H1 (cell line): ENCODE measurements at regions not wholly inside any gene's neighbourhood (a gene's known extent, or its start where the extent isn't known, plus 50 kb on each side); places are given as distances from the start of the nearest gene placed in this dataset.

Source experiments
- CTCF ChIA-PET: fragments of 300-600 bp; sonication (Branson Sonifier 250); formaldehyde crosslinking; loops from one replicate; lab custom pipeline; 2021; ENCODE audit not compliant: partially characterized antibody; lab: Charles Lee
- POLR2A ChIA-PET: fragments of 300-600 bp; sonication (Branson Sonifier 250); formaldehyde crosslinking; loops from one replicate; lab custom pipeline; 2021; ENCODE audit warnings: inconsistent platforms; ENCODE audit not compliant: partially characterized antibody; lab: Charles Lee
- DNase-seq, 2 experiments: peaks; one replicate each; pipeline versions ENCODE4 v3.0.0 to v3.0.0-alpha.2; 2010 to 2022; ENCODE audit warnings: low spot score in 2 of 2, low read depth in 1 of 2, mixed read lengths in 1 of 2
- FAIRE-seq: peaks from 2 replicates; lab custom pipeline; 2011; peaks lifted over from hg19 to GRCh38; lab: Jason Lieb, UNC
- H2AFZ ChIP-seq: 2 replicates; pipeline ENCODE4 v1.8.1; 2012; ENCODE audit warnings: low read length, inconsistent platforms
- H2AK5ac ChIP-seq: 2 replicates; pipeline ENCODE4 v1.6.1; 2013; ENCODE audit warnings: low read depth, low read length
- H2BK120ac ChIP-seq: replicated peaks from 2 replicates; pipeline ENCODE3; 2013; ENCODE audit warnings: low read depth, low read length, inconsistent platforms
- H2BK12ac ChIP-seq: 2 replicates; pipeline ENCODE4 v1.6.1; 2013; ENCODE audit warnings: low read depth, low read length
- H2BK15ac ChIP-seq: 2 replicates; pipeline ENCODE4 v1.6.1; 2013; ENCODE audit warnings: low read length
- H2BK20ac ChIP-seq: 2 replicates; pipeline ENCODE4 v1.6.1; 2013; ENCODE audit warnings: low read length
- H2BK5ac ChIP-seq: 2 replicates; pipeline ENCODE4 v1.6.1; 2013; ENCODE audit warnings: low read depth, low read length
- H3K14ac ChIP-seq: 2 replicates; pipeline ENCODE4 v1.6.1; 2013; ENCODE audit warnings: inconsistent platforms; ENCODE audit not compliant: insufficient read length
- H3K18ac ChIP-seq: 2 replicates; pipeline ENCODE4 v1.6.1; 2013; ENCODE audit warnings: low read length; ENCODE audit errors: extremely low read depth
- H3K23ac ChIP-seq: 2 replicates; pipeline ENCODE4 v1.6.1; 2013; ENCODE audit warnings: inconsistent platforms; ENCODE audit not compliant: insufficient read length
- H3K23me2 ChIP-seq: 2 replicates; pipeline ENCODE4 v1.6.1; 2013; ENCODE audit warnings: low read depth, low read length
- H3K27ac ChIP-seq: 2 replicates; pipeline ENCODE4 v1.6.1; 2011; ENCODE audit warnings: low read depth, low read length, inconsistent platforms
- H3K27me3 ChIP-seq, 4 experiments: replicated peaks in 1 of 4; 1 replicate in 1 of 4; 2 replicates in 3 of 4; pipeline versions ENCODE4 v1.6.1 to v1.8.1; 2011 to 2013; ENCODE audit warnings: low read length in 3 of 4, mild to moderate bottlenecking in 3 of 4, inconsistent platforms in 2 of 4, mixed read lengths in 2 of 4, moderate library complexity in 1 of 4; ENCODE audit not compliant: control insufficient read depth in 3 of 4, insufficient read depth in 3 of 4; ENCODE audit errors: extremely low read depth in 1 of 4
- H3K36me3 ChIP-seq, 4 experiments: 2 replicates each; pipeline versions ENCODE4 v1.6.1 to v1.8.1; 2011 to 2013; ENCODE audit warnings: mild to moderate bottlenecking in 4 of 4, low read length in 3 of 4, moderate library complexity in 2 of 4, control low read depth in 1 of 4, inconsistent platforms in 1 of 4; ENCODE audit not compliant: insufficient read depth in 4 of 4, control insufficient read depth in 2 of 4
- H3K4ac ChIP-seq: replicated peaks from 2 replicates; pipeline ENCODE3; 2013; ENCODE audit warnings: low read length, low read depth, mixed read lengths, inconsistent platforms; ENCODE audit not compliant: insufficient read length
- H3K4me1 ChIP-seq, 4 experiments: replicated peaks in 1 of 4; 1 replicate in 1 of 4; 2 replicates in 3 of 4; pipeline versions ENCODE4 v1.6.1 to v1.8.1; 2011 to 2013; ENCODE audit warnings: low read length in 3 of 4, inconsistent platforms in 2 of 4, mixed read lengths in 1 of 4; ENCODE audit not compliant: insufficient read depth in 4 of 4, control insufficient read depth in 3 of 4
- H3K4me2 ChIP-seq, 2 experiments: 2 replicates each; pipeline versions ENCODE4 v1.6.1 to v1.8.1; 2011 to 2013; ENCODE audit warnings: low read depth in 2 of 2, low read length in 2 of 2, control low read depth in 1 of 2, inconsistent platforms in 1 of 2, mild to moderate bottlenecking in 1 of 2; ENCODE audit not compliant: insufficient read depth in 1 of 2
- H3K4me3 ChIP-seq, 4 experiments: fragments of 200-600, 300-600 bp in 1 of 4; sonication (generic), shearing (Covaris generic), sonication (Bioruptor Twin) in 1 of 4; 2 replicates each; pipeline versions ENCODE4 v1.5.1 to v1.8.1; 2011 to 2016; ENCODE audit warnings: low read length in 4 of 4, low read depth in 3 of 4, control low read depth in 2 of 4, inconsistent platforms in 2 of 4, mild to moderate bottlenecking in 2 of 4, mixed read lengths in 1 of 4, moderate library complexity in 1 of 4; ENCODE audit not compliant: insufficient read depth in 2 of 4; ENCODE audit errors: extremely low read depth in 1 of 4
- H3K56ac ChIP-seq: replicated peaks from 2 replicates; pipeline ENCODE3; 2013; ENCODE audit warnings: low read depth, mild to moderate bottlenecking, mixed read lengths, low read length, inconsistent platforms; ENCODE audit not compliant: insufficient read length
- H3K79me1 ChIP-seq: 2 replicates; pipeline ENCODE4 v1.6.1; 2013; ENCODE audit warnings: low read depth, low read length, control low read depth
- H3K79me2 ChIP-seq, 2 experiments: 2 replicates each; pipeline versions ENCODE4 v1.6.1 to v1.8.1; 2012 to 2013; ENCODE audit warnings: low read length in 2 of 2, mild to moderate bottlenecking in 2 of 2, inconsistent platforms in 1 of 2; ENCODE audit not compliant: insufficient read depth in 2 of 2, control insufficient read depth in 1 of 2
- H3K9ac ChIP-seq, 4 experiments: replicated peaks in 1 of 4; 1 replicate in 1 of 4; 2 replicates in 3 of 4; pipeline versions ENCODE4 v1.6.1 to v1.8.1; 2011 to 2013; ENCODE audit warnings: low read depth in 3 of 4, low read length in 3 of 4, control low read depth in 2 of 4, mild to moderate bottlenecking in 2 of 4, moderate library complexity in 2 of 4, inconsistent platforms in 1 of 4; ENCODE audit errors: extremely low read depth in 1 of 4
- H3K9me3 ChIP-seq, 2 experiments: 2 replicates each; pipeline versions ENCODE4 v1.6.1 to v1.8.1; 2012 to 2013; ENCODE audit warnings: mild to moderate bottlenecking in 2 of 2, moderate library complexity in 2 of 2, control low read depth in 1 of 2, inconsistent platforms in 1 of 2, low read depth in 1 of 2, low read length in 1 of 2, mixed read lengths in 1 of 2; ENCODE audit not compliant: insufficient read depth in 2 of 2
- H4K20me1 ChIP-seq, 2 experiments: replicated peaks in 1 of 2; 2 replicates each; pipeline versions ENCODE3 to v1.8.1; 2011 to 2013; ENCODE audit warnings: inconsistent platforms in 2 of 2, low read length in 2 of 2, mild to moderate bottlenecking in 1 of 2; ENCODE audit not compliant: insufficient read depth in 2 of 2, control insufficient read depth in 1 of 2
- H4K5ac ChIP-seq: 2 replicates; pipeline ENCODE4 v1.6.1; 2013; ENCODE audit warnings: low read length, low read depth, mixed read lengths, inconsistent platforms; ENCODE audit not compliant: insufficient read length
- H4K8ac ChIP-seq: 2 replicates; pipeline ENCODE4 v1.8.0; 2013; ENCODE audit warnings: mild to moderate bottlenecking, moderate library complexity, low read length, inconsistent platforms; ENCODE audit not compliant: insufficient read depth; ENCODE audit errors: extremely low read depth
- H4K91ac ChIP-seq: replicated peaks from 2 replicates; pipeline ENCODE3; 2013; ENCODE audit warnings: low read length, mixed read lengths, inconsistent platforms; ENCODE audit not compliant: insufficient read length
- CEBPB ChIP-seq: IDR thresholded peaks from 2 replicates; pipeline ENCODE4 v1.6.1; 2012; ENCODE audit warnings: low read depth, low read length
- E2F6 ChIP-seq: IDR thresholded peaks from 2 replicates; pipeline ENCODE4 v1.6.1; 2012; ENCODE audit warnings: inconsistent platforms
- WGBS, 2 experiments: shearing (Covaris generic) in 1 of 2; methylation state at CpG; one replicate each; pipeline versions ENCODE4 v1.1.6 to v1.1.7; 2013 to 2015; ENCODE audit warnings: low lambda C conversion rate in 2 of 2, mixed read lengths in 2 of 2, inconsistent platforms in 1 of 2, low coverage in 1 of 2, missing lambda C conversion rate in 1 of 2; ENCODE audit not compliant: insufficient replicate concordance in 2 of 2, insufficient coverage in 1 of 2, insufficient read length in 1 of 2; ENCODE audit errors: extremely low coverage in 1 of 2, missing lambda C conversion rate in 1 of 2; 5-methylcytosine and 5-hydroxymethylcytosine counted together

DNA sequence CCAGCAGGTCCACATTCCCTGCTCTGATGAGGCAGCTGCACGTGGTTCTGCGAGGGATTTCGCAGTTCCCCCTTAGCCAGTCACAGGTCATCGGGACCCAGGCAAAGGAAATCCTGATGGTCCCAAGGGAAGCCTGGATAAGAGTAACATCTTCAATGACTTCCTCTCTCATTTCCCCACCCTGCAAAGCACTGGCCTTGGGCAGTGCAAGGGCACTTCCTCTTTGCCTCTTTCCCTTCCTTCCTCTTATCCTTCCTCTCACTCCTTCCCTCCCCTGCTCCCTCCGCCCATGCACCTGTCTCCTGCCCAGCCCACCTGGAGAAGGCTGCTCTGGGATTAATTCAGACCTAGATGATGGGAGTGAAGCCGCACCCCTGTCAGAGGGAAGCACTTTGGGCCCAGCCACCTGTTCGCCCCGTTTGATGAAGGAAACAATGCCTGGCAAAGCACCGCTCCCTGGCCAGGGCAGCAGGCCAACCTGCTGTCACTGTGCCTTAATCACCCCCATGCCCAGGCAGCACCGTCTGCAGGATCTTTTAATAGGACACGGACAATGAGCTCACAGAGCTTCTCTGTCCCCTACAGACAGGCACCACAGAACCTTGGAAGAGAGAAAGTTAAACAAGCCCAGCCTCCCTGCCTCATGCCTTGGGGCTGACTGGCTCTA, 113.5 kb upstream of the PABPC3 start:
- Histone ChIP-seq H4K5ac (no peak overlapping the region), H2BK20ac (no peak overlapping the region), H3K23ac (no peak overlapping the region), H4K8ac (peak overlapping the region; percentile 11; the same call in 1 of the 2 replicates), H2BK5ac (no peak overlapping the region), H3K9ac (no peak overlapping the region), H4K20me1 (no peaks in the 10 kb centered on the region), H3K4me2 (no peak overlapping the region), H2AK5ac (no peak overlapping the region), H3K27me3 (no peaks in the 10 kb centered on the region), H3K27ac (no peak overlapping the region), H3K18ac (no peak overlapping the region), H3K79me2 (no peaks in the 10 kb centered on the region), H2BK12ac (no peak overlapping the region; the same call in 1 of the 2 replicates), H3K4me3 (no peak overlapping the region), H3K79me1 (no peaks in the 10 kb centered on the region), H3K4me1 (peaks cover 0 to 6% (median 0%) of the 10 kb centered on the region in 4 experiments; a peak in 3 of 7 replicates), H4K91ac (no peak overlapping the region), H2BK15ac (no peak overlapping the region), H3K56ac (no peak overlapping the region), H3K9me3 (no peaks in the 10 kb centered on the region), H3K14ac (no peak overlapping the region), H3K23me2 (no peaks in the 10 kb centered on the region), H3K4ac (no peak overlapping the region), H3K36me3 (no peaks in the 10 kb centered on the region), H2BK120ac (no peak overlapping the region), H2AFZ (peak overlapping the region; percentile 53; the same call in 1 of the 2 replicates)
- ChIA-PET CTCF (interaction anchor here (0.5 to 5.1 kb wide), 5 partner anchors 13 to 310 kb away, joined by 3 to 26 read pairs (median 3); no protein-coding TSS in a partner anchor), POLR2A (no interaction called here)
- TF ChIP-seq CEBPB, result no peak
- TF ChIP-seq E2F6, result peak; percentile 28; the same call in 1 of the 2 replicates
- DNase-seq (no peak), FAIRE-seq (no peak)
- 88% methylated on average over 11 of the region's 11 CpGs; no CpG with 5 or more reads in 1 of the 2 experiments for WGBS, 2 experiments
